ENCODE measurements at regions not wholly inside any gene's neighbourhood (a gene's known extent, or its start where the extent isn't known, plus 50 kb on each side); places are given as distances from the start of the nearest gene placed in this dataset.

DNA sequence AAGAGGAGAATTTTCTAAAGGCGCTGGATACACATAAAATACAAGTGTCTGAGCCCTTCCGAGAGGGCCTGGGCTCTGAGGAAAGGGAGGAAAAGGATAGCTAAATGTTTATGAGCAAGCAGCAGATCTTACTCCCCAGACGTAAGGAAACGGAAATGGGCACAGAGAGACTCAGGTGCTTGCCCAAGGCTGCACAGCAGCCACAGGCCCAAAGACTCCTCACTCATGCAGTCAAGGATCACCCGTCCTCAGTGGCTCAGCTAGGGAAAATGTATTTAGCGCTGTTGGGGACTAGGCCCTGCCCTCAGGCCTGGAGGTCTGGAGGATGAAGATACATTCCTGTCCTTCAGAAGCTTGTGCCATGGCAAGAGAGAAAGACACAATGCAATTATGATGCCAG lies 107.2 kb upstream of the SYT13 start:
- no peak for ATAC-seq
- TF ChIP-seq TCF4 (CRISPR knock-in tag; IDR thresholded peaks at IDR 0.05; ENCODE audit: borderline replicate concordance) = no peak
- TF ChIP-seq GLIS3 (CRISPR knock-in tag; IDR thresholded peaks at IDR 0.05) = no peak
- no peak for TF ChIP-seq PPARA (CRISPR knock-in tag; IDR thresholded peaks at IDR 0.05; ENCODE audit: borderline replicate concordance)
- TF ChIP-seq ZNF565 (CRISPR knock-in tag; conservative IDR thresholded peaks at IDR 0.05; ENCODE audit: low read depth) = no peak
- no peak for TF ChIP-seq ESRRG (CRISPR knock-in tag; IDR thresholded peaks at IDR 0.05)
- TF ChIP-seq ARNTL (CRISPR knock-in tag; IDR thresholded peaks at IDR 0.05; ENCODE audit: borderline replicate concordance, low read depth) = no peak
- TF ChIP-seq ISL1 (CRISPR knock-in tag; IDR thresholded peaks at IDR 0.05) = no peak
- no peak for TF ChIP-seq ZC3H10 (CRISPR knock-in tag; IDR thresholded peaks at IDR 0.05)
- no peak for TF ChIP-seq BACH2 (CRISPR knock-in tag; IDR thresholded peaks at IDR 0.05; ENCODE audit: borderline replicate concordance)
- TF ChIP-seq, protein P1, sequence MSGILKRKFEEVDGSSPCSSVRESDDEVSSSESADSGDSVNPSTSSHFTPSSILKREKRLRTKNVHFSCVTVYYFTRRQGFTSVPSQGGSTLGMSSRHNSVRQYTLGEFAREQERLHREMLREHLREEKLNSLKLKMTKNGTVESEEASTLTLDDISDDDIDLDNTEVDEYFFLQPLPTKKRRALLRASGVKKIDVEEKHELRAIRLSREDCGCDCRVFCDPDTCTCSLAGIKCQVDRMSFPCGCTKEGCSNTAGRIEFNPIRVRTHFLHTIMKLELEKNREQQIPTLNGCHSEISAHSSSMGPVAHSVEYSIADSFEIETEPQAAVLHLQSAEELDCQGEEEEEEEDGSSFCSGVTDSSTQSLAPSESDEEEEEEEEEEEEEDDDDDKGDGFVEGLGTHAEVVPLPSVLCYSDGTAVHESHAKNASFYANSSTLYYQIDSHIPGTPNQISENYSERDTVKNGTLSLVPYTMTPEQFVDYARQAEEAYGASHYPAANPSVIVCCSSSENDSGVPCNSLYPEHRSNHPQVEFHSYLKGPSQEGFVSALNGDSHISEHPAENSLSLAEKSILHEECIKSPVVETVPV (CRISPR knock-in tag; IDR thresholded peaks at IDR 0.05) = no peak
- no peak for TF ChIP-seq SNAI2 (CRISPR knock-in tag; IDR thresholded peaks at IDR 0.05)
- TF ChIP-seq, protein P2, sequence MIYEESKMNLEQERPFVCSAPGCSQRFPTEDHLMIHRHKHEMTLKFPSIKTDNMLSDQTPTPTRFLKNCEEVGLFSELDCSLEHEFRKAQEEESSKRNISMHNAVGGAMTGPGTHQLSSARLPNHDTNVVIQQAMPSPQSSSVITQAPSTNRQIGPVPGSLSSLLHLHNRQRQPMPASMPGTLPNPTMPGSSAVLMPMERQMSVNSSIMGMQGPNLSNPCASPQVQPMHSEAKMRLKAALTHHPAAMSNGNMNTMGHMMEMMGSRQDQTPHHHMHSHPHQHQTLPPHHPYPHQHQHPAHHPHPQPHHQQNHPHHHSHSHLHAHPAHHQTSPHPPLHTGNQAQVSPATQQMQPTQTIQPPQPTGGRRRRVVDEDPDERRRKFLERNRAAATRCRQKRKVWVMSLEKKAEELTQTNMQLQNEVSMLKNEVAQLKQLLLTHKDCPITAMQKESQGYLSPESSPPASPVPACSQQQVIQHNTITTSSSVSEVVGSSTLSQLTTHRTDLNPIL (CRISPR knock-in tag; IDR thresholded peaks at IDR 0.05; ENCODE audit: low read depth) = no peak
- no peak for TF ChIP-seq ZFP30 (CRISPR knock-in tag; IDR thresholded peaks at IDR 0.05)
- no peak for TF ChIP-seq OSR1 (CRISPR knock-in tag; IDR thresholded peaks at IDR 0.05)
- no peak for TF ChIP-seq RARB (CRISPR knock-in tag; IDR thresholded peaks at IDR 0.05)
- no peak for TF ChIP-seq ZNF70 (CRISPR knock-in tag; IDR thresholded peaks at IDR 0.05)
- no peak for TF ChIP-seq ZNF8 (CRISPR knock-in tag; IDR thresholded peaks at IDR 0.05)
- TF ChIP-seq, protein P3, sequence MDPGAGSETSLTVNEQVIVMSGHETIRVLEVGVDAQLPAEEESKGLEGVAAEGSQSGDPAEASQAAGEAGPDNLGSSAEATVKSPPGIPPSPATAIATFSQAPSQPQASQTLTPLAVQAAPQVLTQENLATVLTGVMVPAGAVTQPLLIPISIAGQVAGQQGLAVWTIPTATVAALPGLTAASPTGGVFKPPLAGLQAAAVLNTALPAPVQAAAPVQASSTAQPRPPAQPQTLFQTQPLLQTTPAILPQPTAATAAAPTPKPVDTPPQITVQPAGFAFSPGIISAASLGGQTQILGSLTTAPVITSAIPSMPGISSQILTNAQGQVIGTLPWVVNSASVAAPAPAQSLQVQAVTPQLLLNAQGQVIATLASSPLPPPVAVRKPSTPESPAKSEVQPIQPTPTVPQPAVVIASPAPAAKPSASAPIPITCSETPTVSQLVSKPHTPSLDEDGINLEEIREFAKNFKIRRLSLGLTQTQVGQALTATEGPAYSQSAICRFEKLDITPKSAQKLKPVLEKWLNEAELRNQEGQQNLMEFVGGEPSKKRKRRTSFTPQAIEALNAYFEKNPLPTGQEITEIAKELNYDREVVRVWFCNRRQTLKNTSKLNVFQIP (CRISPR knock-in tag; IDR thresholded peaks at IDR 0.05; ENCODE audit: borderline replicate concordance, low read depth) = no peak
- no peak for TF ChIP-seq TOX (CRISPR knock-in tag; IDR thresholded peaks at IDR 0.05; ENCODE audit: borderline replicate concordance)
- no peak for TF ChIP-seq CSDC2 (CRISPR knock-in tag; IDR thresholded peaks at IDR 0.05)

DNA sequence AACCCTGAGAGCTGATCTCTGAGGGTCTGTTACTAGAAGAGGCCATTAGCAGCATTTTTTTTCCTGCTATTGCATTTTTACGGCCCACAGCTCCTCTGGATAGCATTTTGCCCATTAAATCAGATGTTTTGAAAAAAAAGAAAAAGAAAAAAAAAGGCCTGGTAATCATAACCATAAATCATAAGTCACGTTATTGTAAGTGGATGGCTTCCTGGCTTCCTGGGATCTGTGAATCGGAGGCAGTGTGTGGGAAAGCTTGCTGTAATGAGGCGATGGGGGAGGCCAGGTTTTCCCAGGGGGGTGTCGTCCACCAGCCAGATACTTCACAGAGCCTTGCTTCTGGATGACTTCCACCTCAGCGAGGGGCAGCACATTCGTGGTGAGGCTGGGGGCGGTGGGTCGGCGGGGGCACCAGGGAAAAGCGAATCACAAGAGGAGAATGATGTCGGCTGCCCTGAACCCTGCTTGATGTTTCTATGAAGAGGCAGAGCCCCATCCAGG lies 106.5 kb upstream of the SYT13 start:
- TF ChIP-seq ZNF70 (CRISPR knock-in tag; IDR thresholded peaks at IDR 0.05) (no peak), ZFP3 (CRISPR knock-in tag; IDR thresholded peaks at IDR 0.05) (no peak), GLIS3 (CRISPR knock-in tag; IDR thresholded peaks at IDR 0.05) (no peak), ZC3H10 (CRISPR knock-in tag; IDR thresholded peaks at IDR 0.05) (no peak), CSDC2 (CRISPR knock-in tag; IDR thresholded peaks at IDR 0.05) (no peak), RARB (CRISPR knock-in tag; IDR thresholded peaks at IDR 0.05) (no peak), ZNF565 (CRISPR knock-in tag; conservative IDR thresholded peaks at IDR 0.05; ENCODE audit: low read depth) (no peak), PPARA (CRISPR knock-in tag; IDR thresholded peaks at IDR 0.05; ENCODE audit: borderline replicate concordance) (no peak), ZFP30 (CRISPR knock-in tag; IDR thresholded peaks at IDR 0.05) (no peak), OSR1 (CRISPR knock-in tag; IDR thresholded peaks at IDR 0.05) (no peak), ESRRG (CRISPR knock-in tag; IDR thresholded peaks at IDR 0.05) (no peak), BACH2 (CRISPR knock-in tag; IDR thresholded peaks at IDR 0.05; ENCODE audit: borderline replicate concordance) (no peak), ISL1 (CRISPR knock-in tag; IDR thresholded peaks at IDR 0.05) (no peak), TCF4 (CRISPR knock-in tag; IDR thresholded peaks at IDR 0.05; ENCODE audit: borderline replicate concordance) (no peak)
- TF ChIP-seq, protein P1 (CRISPR knock-in tag; IDR thresholded peaks at IDR 0.05) = no peak
- TF ChIP-seq, protein P2 (CRISPR knock-in tag; IDR thresholded peaks at IDR 0.05; ENCODE audit: low read depth) = no peak
- TF ChIP-seq, protein P4, sequence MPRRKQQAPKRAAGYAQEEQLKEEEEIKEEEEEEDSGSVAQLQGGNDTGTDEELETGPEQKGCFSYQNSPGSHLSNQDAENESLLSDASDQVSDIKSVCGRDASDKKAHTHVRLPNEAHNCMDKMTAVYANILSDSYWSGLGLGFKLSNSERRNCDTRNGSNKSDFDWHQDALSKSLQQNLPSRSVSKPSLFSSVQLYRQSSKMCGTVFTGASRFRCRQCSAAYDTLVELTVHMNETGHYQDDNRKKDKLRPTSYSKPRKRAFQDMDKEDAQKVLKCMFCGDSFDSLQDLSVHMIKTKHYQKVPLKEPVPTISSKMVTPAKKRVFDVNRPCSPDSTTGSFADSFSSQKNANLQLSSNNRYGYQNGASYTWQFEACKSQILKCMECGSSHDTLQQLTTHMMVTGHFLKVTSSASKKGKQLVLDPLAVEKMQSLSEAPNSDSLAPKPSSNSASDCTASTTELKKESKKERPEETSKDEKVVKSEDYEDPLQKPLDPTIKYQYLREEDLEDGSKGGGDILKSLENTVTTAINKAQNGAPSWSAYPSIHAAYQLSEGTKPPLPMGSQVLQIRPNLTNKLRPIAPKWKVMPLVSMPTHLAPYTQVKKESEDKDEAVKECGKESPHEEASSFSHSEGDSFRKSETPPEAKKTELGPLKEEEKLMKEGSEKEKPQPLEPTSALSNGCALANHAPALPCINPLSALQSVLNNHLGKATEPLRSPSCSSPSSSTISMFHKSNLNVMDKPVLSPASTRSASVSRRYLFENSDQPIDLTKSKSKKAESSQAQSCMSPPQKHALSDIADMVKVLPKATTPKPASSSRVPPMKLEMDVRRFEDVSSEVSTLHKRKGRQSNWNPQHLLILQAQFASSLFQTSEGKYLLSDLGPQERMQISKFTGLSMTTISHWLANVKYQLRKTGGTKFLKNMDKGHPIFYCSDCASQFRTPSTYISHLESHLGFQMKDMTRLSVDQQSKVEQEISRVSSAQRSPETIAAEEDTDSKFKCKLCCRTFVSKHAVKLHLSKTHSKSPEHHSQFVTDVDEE (CRISPR knock-in tag; IDR thresholded peaks at IDR 0.05) = no peak
- peak; percentile 50 for ATAC-seq
